HG03575 (cell line): ENCODE measurements at regions not wholly inside any gene's neighbourhood (a gene's known extent, or its start where the extent isn't known, plus 50 kb on each side); places are given as distances from the start of the nearest gene placed in this dataset.

Experiments used
- ATAC-seq: cut with Tn5 transposase; IDR thresholded peaks from one replicate; pipeline ENCODE4 v1.9.1; 2021; ENCODE audit not compliant: unreplicated experiment, insufficient number of reproducible peaks, low FRiP score; ENCODE audit errors: extremely low read depth

DNA sequence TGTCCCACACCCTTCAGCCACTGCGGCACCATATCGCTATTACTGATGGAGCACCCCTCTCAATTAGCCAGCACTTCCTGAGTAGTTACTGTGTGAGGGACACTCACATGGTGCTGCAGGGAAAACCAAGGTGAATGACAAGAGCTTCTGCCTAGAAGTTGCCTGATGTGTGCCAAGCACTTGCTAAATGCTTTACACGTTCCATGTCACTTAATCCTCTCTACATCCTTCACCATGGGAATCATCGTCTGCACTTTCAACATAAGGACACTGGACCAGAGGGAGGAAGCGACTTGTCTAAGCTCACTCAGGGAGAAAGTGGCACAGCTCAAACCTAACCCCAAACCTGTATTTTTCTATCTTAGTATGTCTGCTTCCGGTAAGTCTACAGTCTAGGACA, 344.8 kb downstream of the SIPA1L2 start:
- no peak for ATAC-seq

- no peak for ATAC-seq
Measured at GRCh38 chr1:232283864-232284263, 346.1 kb downstream of the SIPA1L2 start.

DNA sequence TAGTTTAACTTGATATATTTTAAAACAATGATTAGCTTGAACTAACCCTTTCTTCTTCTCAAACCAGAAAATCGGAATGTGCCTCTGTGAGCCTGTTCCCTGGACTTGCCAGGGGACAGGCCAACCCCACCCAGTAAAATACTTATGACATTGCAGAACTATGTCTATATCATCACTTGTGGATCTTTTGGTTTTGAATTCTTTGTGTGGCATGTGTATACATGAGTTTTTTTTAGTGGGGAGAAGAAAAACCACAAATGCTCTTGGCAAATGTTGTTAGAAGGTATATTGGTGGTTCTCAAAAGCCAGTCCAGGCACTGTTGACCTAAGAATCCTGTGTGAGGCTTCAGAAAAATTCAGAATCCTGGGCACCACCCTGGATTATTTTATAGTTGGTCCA, 347.4 kb downstream of the SIPA1L2 start:
- no peak for ATAC-seq

- no peak for ATAC-seq
Measured at GRCh38 chr1:232280910-232281309, 349.0 kb downstream of the SIPA1L2 start.

DNA sequence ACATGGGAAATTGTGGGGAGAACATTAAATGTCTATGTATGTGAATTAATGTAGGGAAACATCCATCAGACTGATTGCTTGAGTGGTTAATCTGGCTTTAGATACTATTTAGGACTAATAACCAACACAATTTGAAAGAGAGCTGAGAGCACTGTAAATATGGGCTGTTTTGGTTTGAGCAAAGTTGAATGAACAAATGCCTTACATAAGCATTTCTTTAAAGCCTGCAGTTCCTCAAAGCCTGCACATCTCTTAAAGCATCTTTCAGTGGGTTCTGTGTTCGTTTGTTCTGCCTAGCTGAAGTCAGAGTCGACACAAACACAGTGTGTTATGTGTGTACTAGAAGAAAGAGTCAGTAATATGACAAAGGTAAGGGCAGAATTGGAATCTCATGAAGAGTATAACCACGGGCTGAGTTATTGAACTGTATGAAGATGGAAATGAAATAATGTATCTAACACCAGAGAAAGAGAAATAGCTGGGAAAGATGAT, 350.0 kb downstream of the SIPA1L2 start:
- no peak for ATAC-seq

- ATAC-seq, result no peak
Measured at GRCh38 chr1:232278925-232279324, 351.0 kb downstream of the SIPA1L2 start.

GRCh38 chr1:232276651-232277050, 353.3 kb downstream of the SIPA1L2 start:
- no peak for ATAC-seq

DNA sequence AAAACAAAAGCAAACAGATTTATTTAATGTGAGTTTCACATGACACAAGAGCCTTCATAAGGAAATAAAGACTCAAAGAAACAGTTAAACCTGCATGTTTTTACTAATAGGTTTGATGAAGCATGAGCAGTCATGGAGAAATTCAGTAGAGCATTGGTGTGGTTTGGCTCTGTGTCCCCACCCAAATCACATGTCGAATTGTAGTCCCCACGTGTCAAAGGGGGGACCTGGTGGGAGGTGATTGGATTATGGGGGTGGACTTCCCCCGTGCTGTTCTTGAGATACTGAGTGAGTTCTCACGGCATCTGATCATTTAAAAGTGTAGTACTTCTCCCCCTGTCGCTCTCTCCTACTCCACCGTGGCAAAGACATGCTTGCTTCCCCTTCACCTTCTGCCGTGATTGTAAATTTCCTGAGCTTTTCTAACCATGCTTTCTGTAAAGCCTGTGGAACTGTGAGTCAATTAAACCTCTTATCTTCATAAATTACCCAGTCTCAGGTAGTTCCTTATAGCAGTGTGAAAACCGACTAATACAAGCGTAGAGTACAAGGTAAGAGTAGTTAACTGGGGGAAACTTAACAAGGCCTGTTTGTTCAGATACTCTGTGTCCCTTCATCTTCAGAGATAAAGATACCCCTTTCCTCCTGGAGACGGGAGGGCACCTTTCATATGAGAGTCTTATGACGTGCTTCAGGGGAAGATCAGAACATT, 354.8 kb downstream of the SIPA1L2 start:
- ATAC-seq, result no peak

GRCh38 chr1:232274236-232274855, 355.6 kb downstream of the SIPA1L2 start:
- ATAC-seq, result no peak

DNA sequence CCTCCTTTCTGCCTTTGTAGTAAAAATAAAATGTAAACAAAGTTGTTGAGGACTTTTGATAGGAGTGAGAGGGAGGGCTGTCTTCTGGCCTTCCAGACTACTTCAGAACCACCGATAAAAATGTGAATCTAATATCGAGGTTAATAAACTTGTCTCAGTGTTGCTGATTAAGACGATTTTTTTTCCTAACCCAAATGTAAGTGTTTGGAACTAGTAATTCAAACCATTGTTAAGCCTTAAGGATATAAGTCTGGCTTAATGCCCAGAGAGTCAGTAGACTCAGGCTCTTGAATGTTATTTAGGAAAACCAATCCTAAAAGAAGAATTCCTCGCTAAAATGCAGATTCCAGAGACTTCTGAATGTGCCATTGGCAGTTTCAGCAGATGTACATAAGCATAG, 356.9 kb downstream of the SIPA1L2 start:
- no peak for ATAC-seq

DNA sequence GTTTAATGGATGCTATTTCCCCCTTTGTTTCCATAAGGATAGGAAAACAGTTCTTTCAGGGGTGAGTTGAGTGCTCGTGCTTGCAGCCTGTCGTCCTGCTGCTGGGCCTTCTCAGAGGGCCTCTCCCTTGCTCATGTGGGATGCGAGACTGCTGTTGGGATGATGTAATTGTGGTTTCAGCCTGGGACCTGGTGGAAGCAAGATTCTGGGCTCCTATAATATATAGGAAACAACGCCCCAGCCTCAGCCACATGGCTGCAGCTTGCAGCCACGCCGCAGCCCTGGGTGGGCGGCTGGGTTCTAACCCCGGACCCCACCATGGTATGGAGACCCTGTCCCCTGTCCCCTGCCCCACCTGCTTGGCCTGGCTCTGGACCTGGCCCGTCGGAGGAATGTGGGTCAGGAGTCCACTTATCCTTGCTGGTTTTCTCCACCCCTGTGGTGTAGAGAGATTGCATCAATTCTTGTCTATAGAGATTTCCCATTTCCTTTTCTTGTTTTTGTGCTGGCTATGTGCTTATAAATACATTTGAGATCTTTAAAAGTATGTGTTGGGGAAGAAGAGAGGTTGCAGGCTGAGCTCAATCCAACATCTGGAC, 357.8 kb downstream of the SIPA1L2 start:
- no peak for ATAC-seq

- ATAC-seq, result no peak
Measured at GRCh38 chr1:232271299-232271698, 358.6 kb downstream of the SIPA1L2 start.

- no peak for ATAC-seq
Measured at GRCh38 chr1:232269988-232270387, 359.9 kb downstream of the SIPA1L2 start.

- no peak for ATAC-seq
Measured at GRCh38 chr1:232267837-232268598, 361.9 kb downstream of the SIPA1L2 start.

GRCh38 chr1:232267092-232267836, 362.7 kb downstream of the SIPA1L2 start:
- ATAC-seq, result no peak

DNA sequence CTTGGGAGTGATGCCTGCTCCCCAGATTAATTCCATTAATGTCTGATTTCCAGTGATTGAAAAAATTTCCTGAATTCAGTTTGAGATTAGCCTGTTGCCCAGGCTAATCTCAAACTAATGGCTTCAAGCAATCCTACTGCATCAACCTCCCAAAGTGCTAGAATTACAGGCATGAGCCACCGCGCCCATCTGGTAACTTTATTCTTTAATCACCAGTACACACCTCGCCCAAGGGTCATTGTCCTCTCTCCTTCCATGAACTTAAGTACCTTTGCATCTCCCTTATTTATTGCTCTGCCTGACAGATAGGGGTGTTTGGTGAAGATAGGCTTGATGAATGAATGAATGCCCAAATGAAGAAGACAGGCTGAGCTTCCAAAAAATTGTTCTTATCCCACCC, 366.5 kb downstream of the SIPA1L2 start:
- no peak for ATAC-seq

GRCh38 chr1:232262991-232263390, 366.9 kb downstream of the SIPA1L2 start:
- no peak for ATAC-seq

- ATAC-seq, result no peak
Measured at GRCh38 chr1:232260861-232261260, 369.1 kb downstream of the SIPA1L2 start.

GRCh38 chr1:232260045-232260444, 369.9 kb downstream of the SIPA1L2 start:
- ATAC-seq, result no peak
